ENCODE measurements at regions not wholly inside any gene's neighbourhood (a gene's known extent, or its start where the extent isn't known, plus 50 kb on each side); places are given as distances from the start of the nearest gene placed in this dataset.
"Not testable (repeated sequence)": the region's sequence is repeated elsewhere in the genome, so short reads cannot be mapped to it uniquely, and the experiment has no call there.

DNA sequence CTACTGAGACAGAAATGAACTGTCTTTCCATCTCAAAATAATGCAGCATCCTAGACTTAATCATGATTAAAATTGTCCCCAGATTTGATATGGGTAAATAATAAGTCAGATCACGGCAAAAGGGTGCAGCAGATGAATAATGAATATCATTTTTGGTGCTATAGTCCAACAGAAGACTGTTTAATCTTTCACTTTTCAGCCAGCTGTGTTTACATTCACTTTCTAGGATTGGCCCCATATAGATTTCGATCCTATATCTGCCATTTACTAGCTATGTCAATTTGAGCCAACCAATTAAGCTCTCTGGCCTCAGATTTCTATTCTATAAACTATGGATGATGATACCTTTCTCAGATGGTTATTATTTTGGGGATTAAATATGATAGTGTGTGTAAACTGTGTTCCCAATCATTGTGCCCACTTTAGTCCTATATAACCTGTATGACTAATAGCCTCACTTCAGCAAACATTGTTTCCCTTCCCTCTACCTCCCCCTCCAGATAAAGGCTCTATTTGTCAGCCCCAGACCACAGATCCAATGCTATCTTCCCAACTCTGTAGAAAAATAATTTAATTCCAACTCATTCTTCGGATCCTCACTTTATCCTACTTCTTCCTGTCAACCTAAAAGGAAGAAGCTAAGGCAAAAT, 53.6 kb upstream of the NT5E start:
- DNase-seq: no peak

DNA sequence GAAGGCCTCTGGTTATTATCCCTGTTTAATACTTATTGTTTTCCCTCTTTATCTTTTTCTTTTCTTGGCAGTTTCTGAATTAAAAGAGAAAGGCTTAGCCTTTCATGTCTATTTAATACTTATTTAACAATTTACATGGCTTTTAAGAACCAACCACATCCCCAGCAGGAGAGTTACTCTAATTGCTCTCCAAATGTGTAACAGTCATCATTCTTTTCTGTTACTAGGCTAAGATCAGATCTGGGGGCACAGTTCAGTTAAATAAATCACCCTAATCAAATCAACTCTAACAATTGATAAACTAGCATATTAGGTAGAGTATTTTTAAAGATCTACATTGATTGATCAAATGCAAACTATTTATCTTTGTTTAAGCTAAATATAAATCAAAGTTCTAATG, 54.1 kb upstream of the NT5E start:
- DNase-seq: no peak

DNA sequence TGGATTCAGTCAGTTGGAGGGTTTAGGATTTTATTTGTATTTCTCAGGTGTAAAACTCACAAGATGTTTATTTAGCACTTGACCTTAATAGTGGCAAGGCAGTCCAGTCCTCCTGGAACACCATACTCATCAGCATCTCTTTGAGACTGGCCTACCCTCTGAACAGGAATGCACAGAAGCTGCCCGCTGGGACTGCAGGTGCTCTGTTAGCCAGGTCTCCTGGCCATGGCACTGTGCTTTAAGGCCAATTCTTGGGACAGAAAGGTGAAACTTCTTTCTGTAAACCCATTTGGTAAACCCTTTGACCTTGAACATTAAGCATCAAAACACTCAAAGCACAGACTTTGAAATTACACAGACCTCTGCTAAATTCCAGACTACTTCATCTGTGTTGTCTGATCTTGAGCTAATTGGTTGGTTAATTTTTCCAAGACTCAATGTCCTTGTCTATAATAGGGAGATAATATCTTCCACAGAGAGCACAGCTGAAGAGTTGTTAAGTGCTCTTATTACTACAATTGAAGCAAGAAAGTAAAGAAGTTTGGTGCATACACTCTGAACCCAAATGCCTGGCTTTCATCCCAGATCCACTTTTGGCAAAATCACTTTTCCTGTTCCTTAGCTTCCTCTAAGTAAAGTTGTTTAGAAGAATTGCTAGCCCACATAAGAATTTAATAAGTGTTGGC, 54.9 kb upstream of the NT5E start:
- DNase-seq: no peak

DNA sequence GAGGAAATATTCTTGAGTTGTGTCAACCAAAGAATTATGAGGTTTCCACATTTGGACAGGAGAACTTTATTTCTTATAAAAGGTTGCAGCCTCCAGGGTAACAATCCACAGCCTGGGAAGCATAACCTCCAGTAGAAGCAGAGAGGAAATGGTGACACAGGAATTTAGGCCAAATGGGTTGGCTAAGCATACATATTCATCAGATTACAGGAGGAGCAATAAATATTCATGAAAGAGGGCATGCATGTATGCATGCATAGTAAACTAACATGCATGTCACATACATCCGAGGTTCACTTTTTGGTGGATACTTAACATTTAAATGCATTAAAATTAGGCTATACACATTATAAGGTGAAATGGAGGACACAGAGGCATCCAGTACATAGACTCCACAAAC, 55.7 kb upstream of the NT5E start:
- no peak for DNase-seq

DNA sequence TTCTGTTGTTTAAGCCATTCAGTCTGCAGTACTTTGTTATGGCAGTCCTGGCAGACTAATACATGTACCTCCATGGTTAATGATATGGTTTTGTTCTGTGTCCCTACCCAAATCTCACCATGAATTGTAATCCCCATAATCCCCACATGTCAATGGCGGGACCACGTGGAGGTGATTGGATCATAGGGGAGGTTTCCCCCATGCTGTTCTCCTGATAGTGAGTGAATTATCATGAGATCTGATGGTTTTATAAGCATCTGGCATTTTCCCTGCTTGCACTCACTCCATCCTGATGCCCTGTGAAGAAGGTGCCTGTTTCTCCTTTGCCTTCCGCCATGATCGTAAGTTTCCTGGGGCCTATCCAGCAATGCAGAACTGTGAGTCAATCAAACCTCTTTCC, 57.5 kb upstream of the NT5E start:
- no peak for DNase-seq

DNA sequence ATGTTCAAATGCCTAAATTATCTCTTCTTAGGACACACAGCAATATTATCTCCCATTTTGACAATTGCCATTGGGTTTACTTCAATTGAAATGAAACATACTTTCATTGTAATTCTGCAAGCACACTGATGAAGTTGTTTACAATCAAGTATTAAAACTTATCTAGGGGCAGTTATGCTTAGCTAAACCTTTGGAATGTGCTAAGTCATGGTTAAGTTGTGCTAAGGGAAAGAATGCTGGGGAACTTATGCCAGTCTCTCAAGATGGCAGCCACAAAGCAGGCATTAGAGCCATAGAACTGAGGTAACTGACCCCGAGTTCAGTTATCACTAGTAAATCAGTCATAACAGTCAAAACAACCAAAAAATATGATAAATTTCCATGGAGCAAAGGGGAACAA, 59.1 kb upstream of the NT5E start:
- no peak for DNase-seq

DNA sequence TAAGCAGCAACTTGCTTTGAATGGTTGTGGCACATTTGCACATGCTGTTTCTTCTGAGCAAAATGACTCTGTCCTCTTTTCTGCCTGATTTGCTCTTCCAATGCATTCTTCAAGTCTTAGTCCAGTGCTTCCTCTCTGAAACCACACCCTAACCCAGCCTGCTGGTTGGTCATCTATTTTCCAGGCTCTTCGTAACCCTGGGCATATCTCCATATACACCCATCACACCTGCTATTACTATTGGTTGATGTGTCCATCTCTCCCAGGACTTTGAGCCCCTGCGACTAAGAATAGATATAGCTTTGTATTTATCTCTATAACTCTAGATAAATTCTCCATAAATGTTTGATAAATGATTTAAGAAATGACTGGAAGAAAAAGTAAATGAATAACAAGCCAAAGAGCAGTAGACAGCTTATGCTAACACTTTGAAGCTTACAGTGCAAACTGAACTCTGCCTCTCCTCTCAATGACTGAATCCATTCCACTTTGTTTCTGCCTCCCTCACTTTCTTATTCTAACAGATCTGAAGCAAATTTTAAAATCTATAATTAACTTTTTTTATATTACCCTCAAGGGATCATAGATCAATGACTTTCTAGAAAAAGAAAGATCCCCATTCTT, 59.7 kb upstream of the NT5E start:
- no peak for DNase-seq

DNA sequence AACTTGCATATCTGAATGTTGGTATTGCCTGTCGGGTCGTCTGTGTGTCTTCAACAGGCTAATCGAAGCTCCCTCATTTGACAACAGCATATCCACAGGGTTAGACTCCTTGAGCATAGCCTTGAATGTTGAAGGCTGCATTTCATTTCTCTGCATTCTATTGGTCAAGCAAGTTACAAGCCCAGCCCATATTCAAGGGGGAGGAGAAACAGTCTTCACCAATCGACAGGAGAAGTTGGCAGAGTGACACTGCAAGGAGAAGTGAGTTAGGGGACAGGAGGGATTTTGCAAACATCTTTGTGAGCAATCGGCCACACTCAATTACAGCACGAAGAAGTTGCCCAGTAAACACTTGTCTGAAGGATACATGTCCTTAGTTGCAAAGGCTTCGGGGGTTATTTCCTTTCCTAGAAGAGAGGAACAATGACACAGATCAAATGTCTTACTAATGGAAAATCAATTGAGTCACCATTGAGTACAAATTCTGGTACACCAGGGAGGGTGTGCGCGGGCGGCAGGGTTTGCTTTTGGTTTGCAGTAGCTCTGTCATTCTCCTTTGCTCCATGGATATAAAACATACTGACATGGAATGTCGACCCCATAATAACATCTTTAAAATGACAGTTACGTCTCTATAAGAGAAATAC, 60.6 kb upstream of the NT5E start:
- no peak for DNase-seq

DNA sequence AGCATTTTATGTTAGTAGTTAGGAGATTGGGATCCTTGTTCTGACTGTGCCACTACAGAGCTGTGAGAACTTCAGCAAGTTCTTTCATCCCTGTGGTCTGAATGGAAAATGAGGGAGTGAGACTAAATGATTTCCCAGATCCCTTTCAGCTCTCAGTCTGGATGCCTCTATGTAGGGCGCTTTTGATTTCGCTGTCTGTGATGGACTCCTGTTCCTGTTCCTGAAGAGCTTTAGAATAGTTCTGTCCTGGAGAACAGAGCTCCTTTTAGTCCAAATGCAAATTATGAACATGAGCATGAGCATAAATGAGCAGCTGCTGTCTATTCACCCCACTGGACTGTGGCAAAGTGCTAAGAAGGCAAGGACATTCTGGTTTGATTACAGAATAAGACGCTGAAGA, 61.4 kb upstream of the NT5E start:
- DNase-seq: no peak

DNA sequence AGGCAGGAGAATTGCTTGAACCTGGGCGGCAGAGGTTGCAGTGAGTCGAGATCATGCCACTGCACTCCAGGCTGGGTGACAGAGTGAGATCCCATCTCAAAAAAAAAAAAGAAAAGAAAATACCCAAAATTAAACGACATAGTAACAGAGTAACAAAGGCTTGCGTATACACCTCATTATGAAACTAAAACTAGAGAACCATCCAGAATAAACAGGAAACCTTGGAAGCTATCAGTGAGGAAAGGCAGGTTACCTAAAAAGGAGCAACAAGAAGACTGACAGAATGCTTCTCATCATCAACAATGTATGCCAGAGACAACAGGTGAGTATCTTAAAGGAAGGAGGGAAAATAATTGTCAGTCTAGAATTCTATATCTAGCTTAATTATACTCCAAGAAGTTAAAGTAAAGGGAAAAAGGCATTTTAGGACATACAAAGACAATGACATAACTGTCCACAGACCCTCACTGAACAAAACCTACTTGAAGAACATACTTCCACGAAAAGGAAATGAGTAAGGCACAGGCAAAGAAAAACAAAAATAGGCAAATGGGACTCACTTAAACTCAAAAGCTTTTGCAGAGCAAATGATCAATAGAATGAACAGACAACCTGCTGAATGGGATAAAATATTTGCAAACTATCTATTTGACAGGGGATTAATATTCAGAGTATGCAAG, 64.1 kb upstream of the NT5E start:
- DNase-seq: no peak

DNA sequence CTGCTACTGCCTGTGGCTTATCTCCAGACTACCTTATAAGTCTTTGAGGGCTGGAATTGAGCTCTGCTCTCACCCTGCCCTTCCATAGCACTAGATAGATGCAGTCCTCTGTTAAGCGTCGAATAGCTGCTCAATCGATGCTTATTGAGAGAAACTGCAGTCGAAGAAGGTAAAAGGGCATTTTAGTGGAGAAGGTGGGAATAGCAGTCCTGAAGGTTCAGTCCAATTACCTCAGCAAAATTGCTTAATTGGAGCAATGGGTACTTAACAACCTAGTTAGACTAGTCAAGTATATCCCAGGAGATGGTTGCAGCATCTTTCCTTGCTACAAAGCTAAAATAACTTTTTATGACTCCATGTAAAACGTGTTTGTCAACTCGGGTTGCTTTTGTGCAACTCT, 66.8 kb upstream of the NT5E start:
- DNase-seq: no peak

DNA sequence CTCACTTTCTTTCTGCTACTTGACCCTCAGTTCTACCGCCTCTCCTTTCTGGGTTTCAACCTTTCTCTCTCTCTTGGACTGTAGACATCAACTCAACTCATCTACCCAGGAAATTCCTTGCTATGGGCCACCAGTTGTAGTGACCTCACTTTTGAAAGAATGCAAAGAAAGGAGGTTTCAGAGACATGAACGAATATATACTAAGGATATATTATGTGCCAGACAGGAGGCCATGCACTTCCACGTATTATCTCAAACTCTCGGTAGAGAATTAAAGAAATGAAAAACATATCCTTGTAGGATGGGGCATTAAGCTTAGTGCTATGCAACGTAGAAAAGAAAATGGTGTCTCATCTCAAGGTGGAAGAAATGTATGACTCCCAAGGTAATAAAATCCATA, 67.3 kb upstream of the NT5E start:
- DNase-seq: no peak

DNA sequence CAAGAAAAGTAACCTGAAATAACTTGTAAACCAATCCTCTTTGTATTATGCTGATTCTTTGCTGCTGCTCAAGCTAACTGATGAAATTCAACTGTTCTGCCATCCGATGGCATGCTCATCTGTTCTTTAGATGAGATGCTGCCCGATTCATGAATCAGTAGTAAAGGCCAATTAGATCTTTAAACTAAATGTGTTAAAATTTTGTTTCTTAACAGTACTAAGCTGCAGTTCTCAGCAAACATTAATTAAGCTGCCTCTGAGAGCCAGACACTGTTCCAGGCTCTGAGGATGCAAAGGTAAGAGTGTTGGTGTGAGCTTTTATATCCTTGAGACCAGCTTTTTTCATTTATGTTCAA, 77.0 kb upstream of the NT5E start:
- no peak for DNase-seq

DNA sequence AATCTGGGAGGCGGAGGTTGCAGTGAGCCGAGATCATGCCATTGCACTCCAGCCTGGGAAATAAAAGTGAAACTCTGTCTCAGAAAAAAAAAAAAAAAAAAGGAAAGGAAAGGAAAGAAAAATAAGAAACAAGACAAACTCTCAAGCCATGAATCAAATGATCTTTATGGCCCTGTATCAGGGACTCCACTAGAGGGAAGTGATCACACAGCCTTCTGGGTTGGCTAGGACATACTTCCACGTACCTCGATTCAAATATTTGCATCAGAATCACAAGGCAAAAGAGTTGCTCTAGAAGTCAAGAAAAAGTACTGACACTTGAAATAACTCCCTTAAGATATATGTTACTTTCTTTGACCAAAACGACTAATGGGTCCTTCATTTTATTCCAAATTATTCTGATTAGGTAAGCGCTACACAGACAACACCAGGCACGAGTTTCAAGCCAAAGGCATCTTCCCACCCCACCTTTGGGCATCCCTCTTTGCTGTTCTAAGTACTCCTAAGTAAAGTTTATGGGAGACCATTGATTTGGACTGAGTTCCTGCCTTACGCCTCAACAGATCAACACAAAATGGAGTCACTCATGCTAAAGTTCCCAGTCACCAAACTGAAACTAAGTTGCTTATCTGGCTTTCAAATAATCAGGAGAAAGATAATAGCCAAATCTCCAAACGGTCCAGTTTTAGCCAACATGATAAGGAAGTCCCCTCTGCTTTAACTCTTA, 77.5 kb upstream of the NT5E start:
- no peak for DNase-seq

DNA sequence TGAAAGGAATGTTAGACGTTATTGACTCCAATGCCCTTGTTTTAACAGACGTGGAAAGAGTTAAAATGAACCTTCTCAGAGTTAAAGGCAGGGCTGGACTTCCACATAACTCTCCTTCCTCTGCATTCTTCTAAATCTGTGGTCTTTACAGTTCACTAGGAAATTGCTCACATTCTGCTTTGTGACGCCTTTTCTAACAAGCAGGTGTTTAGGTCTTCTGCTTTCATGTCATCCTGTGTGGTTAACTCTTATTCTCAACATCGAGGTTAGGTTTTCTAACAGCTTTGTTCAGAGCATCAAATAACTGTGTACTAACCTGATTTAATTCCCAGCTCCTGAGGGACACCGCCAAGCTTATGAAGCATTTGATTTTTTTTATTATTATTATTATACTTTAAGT, 81.3 kb upstream of the NT5E start:
- no peak for DNase-seq

DNA sequence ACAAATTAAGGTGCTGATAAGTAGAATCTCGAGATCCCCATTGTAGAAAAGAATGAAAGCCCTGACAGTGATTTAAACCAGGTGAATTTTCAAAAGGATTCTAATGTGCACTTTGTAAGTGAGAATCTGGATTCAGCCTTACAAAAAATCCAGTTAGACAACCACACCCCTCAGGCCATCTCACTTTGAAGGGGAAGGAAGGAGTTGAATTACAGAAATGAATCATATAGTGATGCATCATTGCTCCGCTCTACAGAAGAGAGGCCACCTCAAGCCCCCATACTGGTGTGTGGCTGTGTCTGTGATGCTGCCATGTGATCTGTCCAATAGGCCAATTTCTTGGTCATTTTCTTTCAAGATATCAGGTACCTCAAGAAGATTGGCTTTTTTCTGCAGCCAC, 85.5 kb upstream of the NT5E start:
- no peak for DNase-seq

DNA sequence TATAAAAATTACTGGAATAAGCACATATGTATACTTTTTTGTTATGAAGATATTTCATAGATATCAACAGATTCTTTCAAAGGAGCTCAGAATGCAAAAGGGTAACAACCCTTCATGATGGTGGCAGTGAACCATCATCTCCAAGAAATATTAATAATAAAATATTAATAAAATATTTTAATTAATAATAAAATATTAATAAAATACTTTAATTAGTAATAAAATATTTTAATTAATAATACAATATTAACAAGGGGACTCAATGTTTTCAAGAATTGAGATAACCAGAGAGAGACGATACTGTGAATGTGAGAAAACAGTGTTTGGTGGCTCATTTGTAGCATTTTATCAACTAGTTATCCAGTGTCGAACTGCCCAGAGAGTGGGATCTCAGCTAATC, 86.0 kb upstream of the NT5E start:
- DNase-seq: no peak

DNA sequence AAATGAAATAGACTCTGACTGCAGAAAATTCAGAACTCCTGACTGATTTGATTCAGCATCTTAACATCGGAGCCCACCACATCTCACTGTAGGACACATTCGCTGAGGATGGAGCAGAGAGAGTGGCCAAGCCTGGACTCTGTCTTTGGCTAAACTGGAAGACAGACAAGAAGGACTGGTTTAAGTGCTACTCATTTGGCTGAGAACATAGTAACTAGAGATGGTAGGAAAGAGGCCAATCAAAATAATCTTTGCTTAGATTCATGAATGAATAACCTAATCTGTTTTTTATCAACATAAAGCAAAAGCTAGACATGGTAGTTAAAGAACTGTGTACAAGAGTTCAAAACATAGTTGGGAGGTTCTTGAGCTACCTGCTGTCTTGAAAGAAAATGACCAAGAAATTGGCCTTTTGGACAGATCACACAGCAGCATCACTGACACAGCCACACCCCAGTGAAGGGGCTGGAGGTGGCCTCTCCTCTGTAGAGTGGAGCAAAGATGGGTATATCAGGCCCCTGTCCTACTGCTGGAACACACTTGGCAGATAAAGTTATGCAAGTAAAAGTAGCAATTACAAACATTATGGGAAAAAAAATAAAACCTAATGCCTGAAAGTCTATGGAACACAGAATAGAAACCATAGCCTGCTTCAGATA, 87.1 kb upstream of the NT5E start:
- no peak for DNase-seq

DNA sequence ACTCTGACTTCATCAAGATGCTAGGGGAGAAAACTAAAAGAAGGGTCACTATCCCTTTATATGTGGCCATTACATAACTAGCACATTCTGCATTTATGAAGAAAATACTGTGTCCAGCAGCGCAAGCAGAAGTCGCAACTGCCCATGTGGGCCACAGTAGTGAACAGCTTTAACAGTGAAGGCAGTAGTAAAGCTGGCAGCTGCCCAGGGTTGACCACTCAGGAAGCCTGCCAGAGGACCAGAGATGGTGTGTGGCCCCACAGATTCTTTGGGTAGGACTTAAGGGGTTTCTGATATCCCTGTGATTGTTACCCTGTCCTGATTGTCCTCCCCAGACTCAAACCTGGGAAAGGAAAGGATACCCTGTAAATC, 88.3 kb upstream of the NT5E start:
- no peak for DNase-seq

DNA sequence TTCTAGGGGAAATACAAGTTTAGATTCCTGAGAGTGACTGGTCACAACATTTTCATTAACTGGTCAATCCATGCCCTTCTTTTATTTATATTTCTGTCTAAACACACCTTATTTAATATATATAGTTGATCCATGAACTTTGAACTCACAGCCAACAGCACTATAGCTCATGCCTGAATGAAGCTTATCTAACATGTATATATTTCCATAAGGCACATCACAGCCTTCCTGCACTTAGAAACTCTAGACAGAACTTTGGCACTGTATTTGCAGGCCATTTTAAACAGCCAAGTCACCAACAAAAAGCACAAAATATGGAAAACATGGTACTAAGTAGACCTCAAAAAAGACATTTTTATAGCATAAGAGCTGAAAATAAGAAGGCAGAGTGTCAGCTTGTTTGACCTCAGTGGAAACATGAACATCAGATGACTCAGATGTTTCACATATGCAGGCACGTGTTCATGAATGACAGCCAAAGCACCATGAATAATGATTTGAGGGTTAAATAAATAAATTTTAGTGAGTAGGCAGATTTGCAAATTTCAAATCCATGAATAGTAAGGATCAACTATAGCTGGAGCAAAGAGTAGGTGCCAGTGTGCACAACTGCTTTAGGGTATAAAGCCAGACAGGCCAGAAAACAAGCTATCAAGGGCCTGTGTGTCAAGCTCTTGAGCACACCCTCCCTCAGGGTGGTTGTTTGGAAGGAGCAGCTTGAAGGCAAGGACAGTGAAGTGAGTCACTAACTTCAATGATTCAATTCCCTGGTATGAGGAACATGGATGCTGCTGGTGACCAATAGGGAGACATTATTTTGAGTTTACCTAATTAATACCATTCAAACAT, 88.9 kb upstream of the NT5E start:
- no peak for DNase-seq

DNA sequence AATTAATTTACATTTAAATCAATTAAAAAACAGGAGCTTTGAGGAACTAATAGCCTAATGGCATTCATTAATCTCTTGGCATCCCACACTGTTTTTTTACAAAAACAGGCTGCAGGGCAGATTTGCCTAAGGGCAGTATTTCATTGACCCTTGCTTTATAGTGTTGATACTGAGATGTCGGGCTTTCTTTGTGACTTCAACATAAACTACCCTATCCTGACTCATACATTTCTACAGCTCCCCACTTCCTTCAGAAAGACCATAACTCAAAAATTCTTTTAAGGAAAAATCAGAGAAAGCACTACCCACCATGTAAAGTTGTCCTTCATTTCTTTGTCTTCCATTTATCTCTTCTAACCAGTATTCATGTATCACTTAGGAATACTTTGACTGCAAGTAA, 92.2 kb upstream of the NT5E start:
- DNase-seq: no peak

DNA sequence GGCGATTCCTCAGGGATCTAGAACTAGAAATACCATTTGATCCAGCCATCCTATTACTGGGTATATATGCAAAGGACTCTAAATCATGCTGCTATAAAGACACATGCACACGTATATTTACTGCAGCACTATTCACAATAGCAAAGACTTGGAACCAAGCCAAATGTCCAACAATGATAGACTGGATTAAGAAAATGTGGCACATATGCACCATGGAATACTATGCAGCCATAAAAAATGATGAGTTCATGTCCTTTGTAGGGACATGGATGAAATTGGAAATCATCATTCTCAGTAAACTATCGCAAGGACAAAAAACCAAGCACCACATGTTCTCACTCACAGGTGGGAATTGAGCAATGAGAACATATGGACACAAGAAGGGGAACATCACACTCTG, 93.1 kb upstream of the NT5E start:
- DNase-seq: not testable (repeated sequence)

Data from activated naive CD4-positive, alpha-beta T cell (primary cell).